ENCODE measurements at regions not wholly inside any gene's neighbourhood (a gene's known extent, or its start where the extent isn't known, plus 50 kb on each side); places are given as distances from the start of the nearest gene placed in this dataset.

DNA sequence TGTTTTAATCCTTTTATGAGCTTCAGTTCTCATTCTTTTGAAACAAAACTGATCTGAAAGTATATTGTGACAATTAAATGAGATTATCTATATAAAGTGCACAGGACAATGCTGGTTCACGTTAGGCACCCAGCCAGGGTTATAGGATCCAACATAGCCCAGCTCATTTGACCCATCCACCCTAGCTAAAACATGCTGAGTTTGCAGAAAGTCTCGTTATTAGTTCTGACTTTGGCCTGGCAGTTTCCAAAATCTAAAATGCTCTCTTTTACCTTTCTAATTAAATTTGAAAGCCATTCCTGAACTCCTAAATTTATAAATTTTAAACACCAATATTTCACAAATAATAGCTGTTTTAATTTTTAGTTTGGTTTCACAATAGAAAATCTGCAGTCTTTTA lies 131.9 kb upstream of the PTPRD start:
- Mint-ChIP-seq H3K27ac (no peak overlapping the region), H3K4me1 (no peaks in the 10 kb centered on the region), H3K4me3 (no peak overlapping the region), H3K27me3 (no peaks in the 10 kb centered on the region), H3K9me3 (peaks cover 10% of the 10 kb centered on the region), H3K36me3 (no peaks in the 10 kb centered on the region)
- no peak for ATAC-seq (ENCODE audit: low read depth)
- POLR2A ChIA-PET: no interaction called here
- DNase-seq: no peak

DNA sequence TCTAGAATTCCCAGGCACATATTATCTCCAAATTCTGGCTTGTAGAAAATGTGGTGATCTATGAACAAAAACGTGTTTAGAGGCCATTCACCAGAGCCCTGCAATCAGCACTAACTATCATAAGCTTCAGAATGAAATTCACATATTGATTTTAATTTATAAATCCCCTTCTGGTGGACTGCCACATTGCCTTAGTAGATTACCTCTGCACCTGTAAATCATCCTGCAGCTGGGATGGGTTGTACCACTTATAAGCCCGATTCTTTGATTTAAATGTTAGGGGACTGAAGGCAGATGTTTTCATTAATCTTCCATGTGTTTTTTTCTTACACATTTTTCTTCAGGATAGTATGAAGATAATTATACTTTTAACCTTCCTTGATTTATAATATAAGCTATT lies 140.7 kb upstream of the PTPRD start:
- Mint-ChIP-seq H3K36me3 (no peaks in the 10 kb centered on the region), H3K27ac (no peak overlapping the region), H3K4me3 (no peak overlapping the region), H3K9me3 (peaks cover 4% of the 10 kb centered on the region), H3K27me3 (no peaks in the 10 kb centered on the region), H3K4me1 (no peaks in the 10 kb centered on the region)
- DNase-seq (no peak), ATAC-seq (ENCODE audit: low read depth) (no peak)
- POLR2A ChIA-PET: no interaction called here

DNA sequence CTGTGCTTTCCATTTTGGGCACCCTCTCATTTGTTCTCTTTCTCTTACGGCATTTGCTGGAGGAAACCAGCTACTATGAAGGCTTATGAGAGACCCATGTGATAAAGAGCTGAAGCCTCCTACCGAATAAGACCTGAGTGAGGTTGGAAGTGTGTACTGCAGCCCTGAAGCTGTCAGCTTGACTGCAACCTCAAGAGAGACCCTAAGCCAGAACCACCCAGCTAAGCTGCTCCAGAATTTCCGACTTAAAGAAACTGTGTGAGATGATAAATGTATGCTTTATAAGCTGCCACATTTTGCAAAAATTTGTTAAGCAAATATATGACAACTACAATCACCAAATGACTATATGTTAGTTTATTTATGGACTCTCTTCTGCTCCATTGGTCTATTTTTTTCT lies 151.7 kb upstream of the PTPRD start:
- Mint-ChIP-seq H3K4me1 (no peaks in the 10 kb centered on the region), H3K36me3 (no peaks in the 10 kb centered on the region), H3K4me3 (no peak overlapping the region), H3K27me3 (no peaks in the 10 kb centered on the region), H3K27ac (no peak overlapping the region), H3K9me3 (peaks cover 5% of the 10 kb centered on the region)
- DNase-seq: no peak
- POLR2A ChIA-PET: no interaction called here
- no peak for ATAC-seq (ENCODE audit: low read depth)

DNA sequence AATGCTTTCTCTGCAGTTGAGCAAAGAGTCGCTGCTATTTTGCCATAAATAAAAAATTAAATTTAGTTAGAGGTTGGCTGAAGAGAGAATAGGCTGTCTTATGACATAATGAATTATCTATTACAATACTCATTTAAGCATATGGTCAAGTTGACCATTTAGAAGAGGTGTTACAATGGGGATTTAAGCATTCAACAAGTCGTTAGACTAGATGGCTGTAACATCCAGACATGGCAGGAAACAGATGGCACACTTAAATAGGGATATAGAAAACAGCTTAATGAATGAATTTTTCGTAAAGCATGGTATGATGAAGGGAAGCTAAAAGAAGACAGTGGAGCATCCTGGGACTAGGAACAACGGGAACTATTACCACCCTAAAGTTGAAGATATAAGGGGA lies 160.3 kb upstream of the PTPRD start:
- no peak for ATAC-seq (ENCODE audit: low read depth)
- Mint-ChIP-seq H3K36me3 (no peaks in the 10 kb centered on the region), H3K9me3 (peaks cover 9% of the 10 kb centered on the region), H3K27me3 (no peaks in the 10 kb centered on the region), H3K27ac (no peak overlapping the region), H3K4me3 (no peak overlapping the region), H3K4me1 (no peaks in the 10 kb centered on the region)
- POLR2A ChIA-PET: no interaction called here
- DNase-seq: no peak

DNA sequence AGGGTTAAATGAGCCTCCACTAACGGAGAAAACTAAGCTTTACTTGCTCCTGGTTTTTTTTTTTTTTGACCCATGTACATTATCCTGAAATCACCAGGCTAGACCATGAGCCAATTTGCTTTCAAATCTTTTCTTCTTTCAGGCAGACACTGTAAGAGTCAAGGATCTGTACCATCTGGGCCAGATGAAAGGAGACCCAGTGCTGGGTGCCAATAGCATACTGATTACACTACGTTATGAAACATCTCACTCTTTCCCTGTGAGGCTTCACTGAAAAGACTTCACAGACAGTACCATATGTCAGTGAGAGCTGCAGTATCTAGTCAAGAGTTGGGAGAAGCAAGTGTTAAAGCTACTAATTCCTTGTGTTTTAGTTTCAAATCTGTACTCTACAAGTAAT lies 161.2 kb upstream of the PTPRD start:
- H3K4me3 Mint-ChIP-seq: no peak overlapping the region
- ATAC-seq (ENCODE audit: low read depth) (no peak), DNase-seq (no peak)
- peaks cover 9% of the 10 kb centered on the region for H3K9me3 Mint-ChIP-seq
- no peaks in the 10 kb centered on the region for H3K4me1 Mint-ChIP-seq
- POLR2A ChIA-PET: no interaction called here
- H3K27ac Mint-ChIP-seq: no peak overlapping the region
- no peaks in the 10 kb centered on the region for H3K27me3 Mint-ChIP-seq
- no peaks in the 10 kb centered on the region for H3K36me3 Mint-ChIP-seq

DNA sequence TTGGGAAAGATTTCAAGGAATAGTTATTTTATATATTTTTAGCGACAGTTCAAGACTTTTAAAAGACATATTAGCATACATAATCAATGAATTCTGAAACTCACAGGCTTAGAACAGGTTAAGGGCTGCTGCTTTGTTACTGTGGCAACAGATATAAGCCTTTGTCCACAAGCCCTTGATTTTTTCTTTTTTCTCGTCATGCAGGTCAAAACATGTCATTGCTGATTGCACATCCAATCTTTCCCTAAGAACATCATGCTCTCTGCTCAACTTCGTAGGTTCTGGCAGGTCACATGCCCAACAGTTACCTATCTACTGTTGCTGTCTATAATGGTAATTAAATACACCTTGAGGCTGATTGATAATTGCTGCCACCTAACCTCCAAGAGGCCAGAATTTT lies 172.5 kb upstream of the PTPRD start:
- no peak overlapping the region for H3K27ac Mint-ChIP-seq
- ATAC-seq (ENCODE audit: low read depth): no peak
- no peak overlapping the region for H3K4me3 Mint-ChIP-seq
- H3K4me1 Mint-ChIP-seq: no peaks in the 10 kb centered on the region
- H3K9me3 Mint-ChIP-seq: peaks cover 12% of the 10 kb centered on the region
- no peaks in the 10 kb centered on the region for H3K27me3 Mint-ChIP-seq
- H3K36me3 Mint-ChIP-seq: no peaks in the 10 kb centered on the region
- POLR2A ChIA-PET: no interaction called here
- DNase-seq: no peak

DNA sequence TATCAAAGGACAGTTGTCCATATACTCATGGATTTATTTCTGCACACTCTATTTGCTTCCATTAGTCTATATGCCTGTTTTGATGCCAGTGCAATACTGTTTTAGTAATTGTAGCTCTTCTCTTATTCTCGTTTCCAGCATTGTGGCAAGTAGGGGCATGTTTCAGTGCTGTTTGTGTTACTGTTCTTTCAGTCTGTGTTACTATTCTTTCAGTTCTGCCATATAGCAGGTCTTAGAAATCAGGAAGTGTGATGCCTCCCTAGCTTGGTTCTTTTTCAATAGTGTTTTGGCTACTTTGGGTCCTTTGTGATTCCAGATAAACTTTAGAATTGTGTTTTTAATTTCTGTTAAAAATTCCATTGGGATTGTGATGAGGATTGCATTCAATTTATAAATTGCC lies 180.5 kb upstream of the PTPRD start:
- H3K4me1 Mint-ChIP-seq: no peaks in the 10 kb centered on the region

DNA sequence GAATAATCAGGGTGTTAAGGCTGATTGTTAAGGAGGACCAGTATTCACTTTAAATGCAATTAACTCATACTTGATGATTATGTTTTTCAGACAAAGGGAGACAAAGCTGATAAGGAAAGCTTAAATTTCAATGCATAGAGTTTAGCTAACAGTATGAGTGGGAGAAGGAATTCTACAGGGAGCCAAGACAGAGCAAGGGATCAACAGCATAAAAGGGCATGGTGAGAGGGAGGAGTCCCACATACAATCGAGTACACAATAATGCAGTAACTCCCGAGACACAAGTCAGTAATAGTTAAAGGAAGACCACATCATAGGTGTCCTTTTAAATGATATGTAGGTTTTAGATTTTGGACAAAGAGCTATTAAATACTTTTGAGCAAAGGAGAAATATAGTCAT lies 191.7 kb upstream of the PTPRD start:
- Mint-ChIP-seq H3K4me1 (no peaks in the 10 kb centered on the region), H3K36me3 (no peaks in the 10 kb centered on the region), H3K9me3 (peaks cover 1% of the 10 kb centered on the region), H3K27me3 (no peaks in the 10 kb centered on the region), H3K27ac (no peak overlapping the region), H3K4me3 (no peak overlapping the region)
- ATAC-seq (ENCODE audit: low read depth): no peak
- no peak for DNase-seq
- POLR2A ChIA-PET: no interaction called here

More for the DNA sequence above, 180.5 kb upstream of the PTPRD start:
- Mint-ChIP-seq H3K27me3 (no peaks in the 10 kb centered on the region), H3K27ac (no peak overlapping the region), H3K36me3 (no peaks in the 10 kb centered on the region), H3K4me3 (no peak overlapping the region), H3K9me3 (peaks cover 12% of the 10 kb centered on the region)
- ATAC-seq (ENCODE audit: low read depth): no peak
- POLR2A ChIA-PET: no interaction called here
- DNase-seq: no peak

DNA sequence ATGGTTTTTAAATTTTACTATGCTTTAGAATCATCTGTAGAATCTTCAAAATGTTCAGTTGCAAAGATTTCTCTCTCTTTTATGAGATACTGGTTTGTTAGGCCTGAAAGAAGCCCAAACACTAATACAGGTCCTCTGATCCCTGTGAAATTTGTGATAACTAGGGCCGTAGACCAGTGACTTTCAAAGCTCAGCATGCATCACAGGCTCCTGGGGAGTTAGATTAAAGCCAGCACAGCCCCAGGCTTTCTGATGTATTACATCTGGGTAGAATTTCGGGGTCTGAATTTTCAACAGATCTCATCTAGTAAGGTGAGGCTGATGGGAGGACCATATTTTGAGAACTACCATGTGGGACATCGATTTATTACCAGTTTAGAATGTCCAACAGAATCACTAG lies 194.1 kb upstream of the PTPRD start:
- POLR2A ChIA-PET: no interaction called here
- H3K27me3 Mint-ChIP-seq: no peaks in the 10 kb centered on the region
- DNase-seq: no peak
- H3K36me3 Mint-ChIP-seq: no peaks in the 10 kb centered on the region
- peaks cover 1% of the 10 kb centered on the region for H3K9me3 Mint-ChIP-seq
- ATAC-seq (ENCODE audit: low read depth): no peak
- H3K4me3 Mint-ChIP-seq: no peak overlapping the region
- H3K4me1 Mint-ChIP-seq: no peaks in the 10 kb centered on the region
- no peak overlapping the region for H3K27ac Mint-ChIP-seq

DNA sequence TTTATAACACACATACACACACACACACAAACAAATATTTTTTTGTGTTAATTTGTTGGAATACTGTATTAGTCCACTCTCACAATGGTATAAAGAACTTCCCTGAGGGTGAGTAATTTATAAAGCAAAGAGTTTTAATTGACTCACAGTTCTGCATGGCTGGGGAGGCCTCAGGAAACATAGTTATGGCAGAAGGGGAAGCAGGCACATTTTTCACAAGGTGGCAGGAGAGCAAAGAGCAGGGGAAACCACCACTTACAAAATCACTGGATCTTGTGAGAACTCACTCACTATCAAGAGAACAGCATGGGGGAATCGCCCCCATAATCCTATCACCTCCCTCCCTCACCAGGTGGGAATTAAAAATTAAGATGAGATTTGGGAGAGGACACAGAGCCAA lies 205.4 kb upstream of the PTPRD start:
- H3K4me3 Mint-ChIP-seq: no peak overlapping the region
- no peak for ATAC-seq (ENCODE audit: low read depth)
- no peaks in the 10 kb centered on the region for H3K36me3 Mint-ChIP-seq
- no peak overlapping the region for H3K27ac Mint-ChIP-seq
- DNase-seq: no peak
- no peaks in the 10 kb centered on the region for H3K4me1 Mint-ChIP-seq
- peaks cover 9% of the 10 kb centered on the region for H3K9me3 Mint-ChIP-seq
- POLR2A ChIA-PET: no interaction called here
- no peaks in the 10 kb centered on the region for H3K27me3 Mint-ChIP-seq

DNA sequence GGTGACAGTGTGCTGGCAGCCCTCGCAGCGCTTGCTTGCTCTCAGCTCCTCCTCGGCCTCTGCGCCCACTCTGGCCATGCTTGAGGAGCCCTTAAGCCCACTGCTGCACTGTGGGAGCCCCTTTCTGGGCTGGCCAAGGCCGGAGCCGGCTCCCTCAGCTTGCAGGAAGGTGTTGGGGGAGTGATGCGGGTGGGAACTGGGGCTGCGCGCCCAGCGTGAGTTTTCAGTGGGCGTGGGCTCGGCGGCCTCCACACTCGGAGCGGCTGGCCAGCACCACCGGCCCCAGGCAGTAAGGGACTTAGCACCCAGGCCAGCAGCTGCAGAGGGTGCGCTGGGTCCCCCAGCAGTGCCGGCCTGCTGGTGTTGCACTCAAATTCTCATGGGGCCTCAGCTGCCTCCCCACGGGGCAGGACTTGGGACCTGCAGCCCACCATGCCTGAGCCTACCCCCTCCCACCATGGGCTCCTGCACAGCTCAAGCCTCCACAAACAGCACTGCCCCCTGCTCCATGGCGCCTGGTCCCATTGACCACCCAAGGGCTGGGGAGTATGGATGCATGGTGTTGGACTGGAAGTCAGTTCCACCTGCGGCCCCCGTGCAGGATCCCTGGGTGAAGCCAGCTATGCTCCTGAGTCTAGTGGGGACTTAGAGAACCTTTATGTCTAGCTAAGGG lies 223.1 kb upstream of the PTPRD start:
- H3K4me1 Mint-ChIP-seq: no peaks in the 10 kb centered on the region
- DNase-seq (no peak), ATAC-seq (ENCODE audit: low read depth) (no peak)
- H3K36me3 Mint-ChIP-seq: no peaks in the 10 kb centered on the region
- POLR2A ChIA-PET: no interaction called here
- H3K4me3 Mint-ChIP-seq: no peak overlapping the region
- no peak overlapping the region for H3K27ac Mint-ChIP-seq
- no peaks in the 10 kb centered on the region for H3K27me3 Mint-ChIP-seq
- peaks cover 2% of the 10 kb centered on the region for H3K9me3 Mint-ChIP-seq

DNA sequence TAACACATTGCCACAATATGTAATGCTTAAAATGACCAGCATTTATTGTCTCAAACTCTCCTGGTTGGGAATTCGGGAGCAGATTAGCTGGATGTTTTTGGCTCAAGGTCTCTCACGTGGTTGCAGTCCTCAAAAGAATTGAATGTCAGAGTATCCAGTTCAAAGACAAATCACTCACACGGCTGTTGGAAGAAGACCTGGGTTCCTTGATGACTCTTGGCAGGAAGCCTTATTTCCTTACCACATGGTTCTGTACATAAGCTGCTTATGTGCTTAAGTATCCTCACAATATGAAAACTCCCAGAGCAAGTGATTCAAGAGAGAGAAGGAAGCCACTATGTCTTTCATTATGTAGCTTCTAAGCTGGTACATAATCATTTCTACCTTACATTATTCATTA lies 230.3 kb upstream of the PTPRD start:
- POLR2A ChIA-PET: no interaction called here
- Mint-ChIP-seq H3K27me3 (no peaks in the 10 kb centered on the region), H3K36me3 (no peaks in the 10 kb centered on the region), H3K4me3 (no peak overlapping the region), H3K9me3 (no peaks in the 10 kb centered on the region), H3K4me1 (no peaks in the 10 kb centered on the region), H3K27ac (no peak overlapping the region)
- no peak for ATAC-seq (ENCODE audit: low read depth)
- DNase-seq: no peak

DNA sequence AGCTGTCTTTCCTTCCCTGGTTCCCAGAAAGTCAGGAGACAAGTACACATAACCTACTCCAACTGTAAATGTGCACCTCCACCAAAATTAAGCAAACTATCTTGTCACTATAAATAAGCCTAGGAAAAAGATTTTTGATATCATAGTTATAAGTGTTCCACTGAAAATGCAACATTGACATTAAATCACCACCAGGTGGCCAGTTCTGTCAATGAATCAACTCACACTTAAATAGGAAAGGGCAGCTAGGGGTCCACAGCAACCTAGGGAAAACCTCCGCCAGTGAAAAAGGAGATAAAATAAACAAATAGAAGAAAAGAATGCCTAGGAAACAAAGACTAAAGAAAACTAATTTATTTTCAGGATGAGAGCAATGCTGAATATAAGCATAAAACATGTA lies 243.0 kb upstream of the PTPRD start:
- no peaks in the 10 kb centered on the region for H3K27me3 Mint-ChIP-seq
- no peaks in the 10 kb centered on the region for H3K4me1 Mint-ChIP-seq
- no peak for DNase-seq
- POLR2A ChIA-PET: no interaction called here
- no peak for ATAC-seq (ENCODE audit: low read depth)
- no peaks in the 10 kb centered on the region for H3K36me3 Mint-ChIP-seq
- H3K27ac Mint-ChIP-seq: no peak overlapping the region
- no peak overlapping the region for H3K4me3 Mint-ChIP-seq
- peaks cover 12% of the 10 kb centered on the region for H3K9me3 Mint-ChIP-seq

DNA sequence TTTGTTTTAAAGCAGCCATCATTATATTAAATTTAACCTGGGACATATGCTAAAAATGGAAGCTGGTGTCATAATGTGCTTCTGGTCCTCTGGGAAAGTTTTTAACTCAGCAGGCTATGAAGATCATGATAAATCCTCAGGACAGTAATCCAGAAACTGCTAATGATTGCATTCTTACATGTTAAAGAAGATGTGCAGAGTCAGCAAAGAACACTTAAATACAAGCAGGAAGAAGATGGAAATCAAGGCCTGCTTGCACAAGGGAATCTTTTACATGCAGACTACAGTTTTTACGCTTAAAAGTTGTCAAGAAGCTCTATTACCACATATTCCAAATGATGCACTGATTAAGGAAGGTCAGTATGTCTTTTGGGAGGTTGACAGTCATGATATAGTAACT lies 246.0 kb upstream of the PTPRD start:
- no peak overlapping the region for H3K27ac Mint-ChIP-seq
- no peak overlapping the region for H3K4me3 Mint-ChIP-seq
- no peaks in the 10 kb centered on the region for H3K27me3 Mint-ChIP-seq
- DNase-seq (no peak), ATAC-seq (ENCODE audit: low read depth) (no peak)
- POLR2A ChIA-PET: no interaction called here
- peaks cover 12% of the 10 kb centered on the region for H3K9me3 Mint-ChIP-seq
- no peaks in the 10 kb centered on the region for H3K4me1 Mint-ChIP-seq
- no peaks in the 10 kb centered on the region for H3K36me3 Mint-ChIP-seq

DNA sequence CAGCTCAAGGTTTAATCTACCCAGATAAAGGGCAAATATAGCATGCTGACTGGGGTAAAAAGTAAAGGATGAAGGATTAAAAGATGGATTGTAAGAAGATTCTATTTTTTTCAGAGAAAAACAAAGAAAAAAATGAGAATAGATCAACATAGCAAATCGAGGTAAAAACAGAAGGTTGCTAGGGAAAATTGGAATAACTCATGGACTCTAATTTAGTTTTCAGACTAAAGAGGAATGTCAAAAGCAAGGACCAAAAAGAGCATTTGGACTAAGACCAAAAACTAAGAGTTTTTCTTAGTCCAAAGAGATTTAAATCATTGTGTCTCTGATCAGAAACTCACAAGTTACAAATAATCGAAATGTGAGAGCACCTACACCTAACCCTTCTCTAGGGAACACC lies 250.7 kb upstream of the PTPRD start:
- ATAC-seq (ENCODE audit: low read depth): no peak
- Mint-ChIP-seq H3K27me3 (no peaks in the 10 kb centered on the region), H3K9me3 (peaks cover 4% of the 10 kb centered on the region), H3K4me1 (no peaks in the 10 kb centered on the region), H3K4me3 (no peak overlapping the region), H3K36me3 (no peaks in the 10 kb centered on the region), H3K27ac (no peak overlapping the region)
- POLR2A ChIA-PET: no interaction called here
- no peak for DNase-seq
